HFFc6 (cell line): ENCODE measurements at regions not wholly inside any gene's neighbourhood (a gene's known extent, or its start where the extent isn't known, plus 50 kb on each side); places are given as distances from the start of the nearest gene placed in this dataset.

Source experiments
- DNase-seq: peaks from one replicate; pipeline ENCODE4 v3.0.0-alpha.2; 2018
- H3K27ac Mint-ChIP-seq: 2 replicates; pipeline ENCODE4 v1.8.0; 2020; ENCODE audit warnings: mild to moderate bottlenecking, mixed read lengths
- H3K27me3 Mint-ChIP-seq: 2 replicates; pipeline ENCODE4 v1.8.0; 2021; ENCODE audit warnings: mild to moderate bottlenecking, moderate library complexity, mixed read lengths; ENCODE audit not compliant: insufficient read depth
- H3K36me3 Mint-ChIP-seq: 2 replicates; pipeline ENCODE4 v1.8.0; 2021; ENCODE audit warnings: low read depth, mixed read lengths
- H3K4me1 Mint-ChIP-seq: 2 replicates; pipeline ENCODE4 v1.8.0; 2020; ENCODE audit warnings: low read depth, mixed read lengths
- H3K4me3 Mint-ChIP-seq: 2 replicates; pipeline ENCODE4 v1.8.0; 2020; ENCODE audit warnings: mild to moderate bottlenecking, moderate library complexity, mixed read lengths
- H3K9me3 Mint-ChIP-seq: 2 replicates; pipeline ENCODE4 v1.8.0; 2020; ENCODE audit warnings: mild to moderate bottlenecking, mixed read lengths
- CTCF ChIP-seq: fragments of 200-600 bp; sonication (generic); IDR thresholded peaks from 2 replicates; pipeline ENCODE4 v1.5.0; 2021; ENCODE audit warnings: antibody characterized with exemption, mild to moderate bottlenecking

DNA sequence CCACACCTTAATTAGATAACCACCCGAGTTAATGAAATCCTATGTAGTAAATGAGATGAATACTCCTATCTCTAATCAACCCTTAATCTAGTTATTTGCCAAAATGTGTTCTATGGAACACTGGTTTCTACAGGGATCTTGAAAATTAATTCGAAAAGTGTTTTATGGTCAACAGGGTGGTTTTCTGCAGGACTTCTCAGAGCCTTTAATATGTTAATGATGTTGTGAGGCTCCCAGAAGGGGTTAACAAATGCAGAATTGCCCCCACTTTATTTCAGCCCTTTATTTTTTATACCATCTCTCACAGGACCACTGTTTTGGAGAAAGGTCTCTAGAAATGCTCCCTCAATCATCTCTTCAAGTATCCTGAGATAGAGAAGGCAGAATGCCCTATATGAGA, 153.1 kb upstream of the RPH3A start:
- Mint-ChIP-seq H3K27me3 (no peaks in the 10 kb centered on the region; the same call in 1 of the 2 replicates), H3K4me3 (no peak overlapping the region), H3K9me3 (peaks cover 26% of the 10 kb centered on the region), H3K36me3 (peaks cover 3% of the 10 kb centered on the region; the same call in 1 of the 2 replicates), H3K27ac (no peak overlapping the region), H3K4me1 (no peaks in the 10 kb centered on the region)
- no peak for TF ChIP-seq CTCF
- DNase-seq: no peak

GRCh38 chr12:112645586-112645985, 146.0 kb upstream of the RPH3A start:
- no peak overlapping the region for H3K27ac Mint-ChIP-seq
- no peak overlapping the region for H3K4me3 Mint-ChIP-seq
- DNase-seq: no peak
- H3K4me1 Mint-ChIP-seq: no peaks in the 10 kb centered on the region
- no peaks in the 10 kb centered on the region for H3K36me3 Mint-ChIP-seq
- no peak for TF ChIP-seq CTCF
- no peaks in the 10 kb centered on the region for H3K27me3 Mint-ChIP-seq
- H3K9me3 Mint-ChIP-seq: peaks cover 42% of the 10 kb centered on the region

DNA sequence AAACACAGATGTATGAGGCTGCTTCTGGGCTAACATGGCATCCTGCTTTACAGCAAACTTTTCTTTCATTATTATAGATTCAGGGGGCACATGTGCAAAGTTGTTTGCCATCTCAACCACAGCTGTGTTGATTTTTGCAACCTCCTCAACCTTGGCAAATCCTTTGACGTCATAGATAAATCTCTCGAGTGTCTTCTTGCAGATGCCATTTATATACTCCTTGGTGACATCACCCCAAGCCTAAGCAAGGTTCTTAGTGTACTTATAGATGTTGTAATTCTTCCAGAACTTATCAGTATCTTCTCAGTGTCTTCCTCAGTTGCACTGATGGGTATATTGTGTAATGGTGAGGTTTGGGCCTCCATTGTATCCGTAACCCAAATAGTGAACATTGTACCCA, 135.4 kb upstream of the RPH3A start:
- Mint-ChIP-seq H3K27me3 (peaks cover 2% of the 10 kb centered on the region; the same call in 1 of the 2 replicates), H3K4me1 (no peaks in the 10 kb centered on the region), H3K4me3 (no peak overlapping the region), H3K9me3 (peaks cover 32% of the 10 kb centered on the region), H3K27ac (no peak overlapping the region), H3K36me3 (no peaks in the 10 kb centered on the region)
- TF ChIP-seq CTCF: no peak
- no peak for DNase-seq

DNA sequence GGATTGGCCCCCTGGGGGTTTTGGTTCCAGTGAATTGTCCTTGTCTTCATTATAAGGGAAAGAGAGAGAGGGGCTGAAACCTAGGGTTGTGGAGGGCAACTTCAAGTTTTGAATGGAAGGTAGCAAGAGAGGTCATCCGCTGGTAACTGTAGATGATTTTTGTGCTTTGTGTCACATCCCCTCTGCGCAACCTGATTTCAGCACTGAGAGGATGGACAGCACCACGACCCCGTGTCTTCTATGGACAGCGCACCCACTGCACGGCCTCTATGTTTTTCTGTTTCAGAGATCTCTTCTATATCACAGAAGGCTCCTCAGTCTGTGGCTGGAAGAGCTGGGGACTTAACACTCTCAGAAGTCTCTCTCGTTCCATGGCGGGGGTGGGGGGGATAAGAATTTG, 127.0 kb upstream of the RPH3A start:
- no peaks in the 10 kb centered on the region for H3K27me3 Mint-ChIP-seq
- H3K27ac Mint-ChIP-seq: no peak overlapping the region
- no peak overlapping the region for H3K4me3 Mint-ChIP-seq
- H3K9me3 Mint-ChIP-seq: peaks cover 46% of the 10 kb centered on the region
- H3K36me3 Mint-ChIP-seq: peaks cover 5% of the 10 kb centered on the region; the same call in 1 of the 2 replicates
- TF ChIP-seq CTCF: no peak
- DNase-seq: no peak
- no peaks in the 10 kb centered on the region for H3K4me1 Mint-ChIP-seq

DNA sequence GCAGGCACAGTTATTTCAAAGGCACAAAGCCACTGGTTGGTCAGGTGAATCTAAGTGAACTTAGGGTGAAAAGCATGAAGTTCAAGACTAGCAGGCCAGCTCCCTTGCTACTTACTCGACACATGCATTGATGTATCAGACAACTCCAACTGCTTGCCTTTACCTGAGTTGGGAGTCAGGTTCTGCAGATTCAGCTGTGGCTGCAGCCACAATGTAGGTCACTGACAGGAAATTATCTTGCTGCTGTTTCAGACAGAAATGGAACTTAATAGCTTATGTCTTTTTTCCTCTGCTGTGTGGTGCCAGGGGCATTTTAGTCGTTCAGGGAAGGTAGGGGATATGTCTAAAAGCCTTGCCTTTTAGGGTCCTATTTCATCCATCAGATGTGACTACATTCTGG, 125.6 kb upstream of the RPH3A start:
- Mint-ChIP-seq H3K4me1 (no peaks in the 10 kb centered on the region), H3K9me3 (peaks cover 49% of the 10 kb centered on the region), H3K4me3 (no peak overlapping the region), H3K27me3 (no peaks in the 10 kb centered on the region), H3K36me3 (peaks cover 5% of the 10 kb centered on the region; the same call in 1 of the 2 replicates), H3K27ac (no peak overlapping the region)
- no peak for DNase-seq
- TF ChIP-seq CTCF: no peak

GRCh38 chr12:112671564-112671963, 120.0 kb upstream of the RPH3A start:
- no peaks in the 10 kb centered on the region for H3K27me3 Mint-ChIP-seq
- TF ChIP-seq CTCF: no peak
- no peak overlapping the region for H3K4me3 Mint-ChIP-seq
- no peak overlapping the region for H3K27ac Mint-ChIP-seq
- no peaks in the 10 kb centered on the region for H3K4me1 Mint-ChIP-seq
- no peak for DNase-seq
- peaks cover 56% of the 10 kb centered on the region for H3K9me3 Mint-ChIP-seq
- no peaks in the 10 kb centered on the region; the same call in 1 of the 2 replicates for H3K36me3 Mint-ChIP-seq
